ENCODE measurements at regions not wholly inside any gene's neighbourhood (a gene's known extent, or its start where the extent isn't known, plus 50 kb on each side); places are given as distances from the start of the nearest gene placed in this dataset.
"Not testable (repeated sequence)": the region's sequence is repeated elsewhere in the genome, so short reads cannot be mapped to it uniquely, and the experiment has no call there.

- Histone ChIP-seq H3K27me3 (peaks cover 0 to 30% of the 10 kb centered on the region in 2 donors), H3K27ac (no peak overlapping the region), H3K36me3 (no peaks in the 10 kb centered on the region), H3K9me3 (no peaks in the 10 kb centered on the region), H3K4me1 (no peaks in the 10 kb centered on the region), H3K4me3 (no peak overlapping the region)
- DNase-seq, result no peak
- intact Hi-C loops (cut with DNase I; ENCODE audit: low total_unique reads), result no loop called here
- no peak for TF ChIP-seq CTCF (IDR thresholded peaks at IDR 0.05)
Measured at GRCh38 chr14:104268295-104268694, 129.9 kb downstream of the KIF26A start.

DNA sequence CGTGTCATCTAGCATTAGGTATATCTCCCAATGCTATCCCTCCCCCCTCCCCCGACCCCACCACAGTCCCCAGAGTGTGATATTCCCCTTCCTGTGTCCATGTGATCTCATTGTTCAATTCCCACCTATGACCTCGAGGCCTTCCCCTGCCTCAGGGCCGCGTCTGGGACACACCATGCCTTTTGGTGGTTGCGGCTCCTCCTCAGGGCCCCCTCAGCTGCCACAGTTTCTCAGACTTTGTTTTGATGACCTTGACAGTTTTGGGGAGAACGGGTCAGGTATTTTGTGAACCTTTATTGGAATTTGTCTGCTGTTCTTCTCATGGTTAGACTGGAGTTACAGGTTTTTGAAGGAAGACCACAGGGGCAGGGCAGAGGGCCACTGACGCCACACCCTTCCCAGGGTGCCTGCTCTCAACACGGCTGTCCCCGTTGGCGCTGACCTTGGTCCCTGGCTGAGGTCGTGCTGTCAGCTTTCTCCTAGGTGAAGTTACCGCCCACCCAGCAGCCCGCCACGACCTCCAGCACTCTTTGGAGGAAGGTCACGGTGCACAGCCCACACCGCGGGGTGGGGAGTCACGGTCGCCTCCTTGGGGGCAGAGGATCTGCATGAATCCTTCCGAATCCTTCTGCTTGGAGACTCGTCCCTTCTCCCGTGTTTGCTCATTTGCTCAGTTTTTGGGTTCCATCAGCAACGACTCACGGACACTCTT, 130.5 kb downstream of the KIF26A start:
- peak in 1 of 2 donors; percentile 40 for DNase-seq
- H3K27me3 ChIP-seq, result peaks cover 0 to 25% of the 10 kb centered on the region in 2 donors
- no peaks in the 10 kb centered on the region for H3K4me1 ChIP-seq
- TF ChIP-seq CTCF (IDR thresholded peaks at IDR 0.05), result no peak
- no peak overlapping the region for H3K27ac ChIP-seq
- H3K9me3 ChIP-seq, result no peaks in the 10 kb centered on the region
- H3K4me3 ChIP-seq, result no peak overlapping the region
- intact Hi-C loops (cut with DNase I; ENCODE audit: low total_unique reads), result no loop called here
- H3K36me3 ChIP-seq, result no peaks in the 10 kb centered on the region

DNA sequence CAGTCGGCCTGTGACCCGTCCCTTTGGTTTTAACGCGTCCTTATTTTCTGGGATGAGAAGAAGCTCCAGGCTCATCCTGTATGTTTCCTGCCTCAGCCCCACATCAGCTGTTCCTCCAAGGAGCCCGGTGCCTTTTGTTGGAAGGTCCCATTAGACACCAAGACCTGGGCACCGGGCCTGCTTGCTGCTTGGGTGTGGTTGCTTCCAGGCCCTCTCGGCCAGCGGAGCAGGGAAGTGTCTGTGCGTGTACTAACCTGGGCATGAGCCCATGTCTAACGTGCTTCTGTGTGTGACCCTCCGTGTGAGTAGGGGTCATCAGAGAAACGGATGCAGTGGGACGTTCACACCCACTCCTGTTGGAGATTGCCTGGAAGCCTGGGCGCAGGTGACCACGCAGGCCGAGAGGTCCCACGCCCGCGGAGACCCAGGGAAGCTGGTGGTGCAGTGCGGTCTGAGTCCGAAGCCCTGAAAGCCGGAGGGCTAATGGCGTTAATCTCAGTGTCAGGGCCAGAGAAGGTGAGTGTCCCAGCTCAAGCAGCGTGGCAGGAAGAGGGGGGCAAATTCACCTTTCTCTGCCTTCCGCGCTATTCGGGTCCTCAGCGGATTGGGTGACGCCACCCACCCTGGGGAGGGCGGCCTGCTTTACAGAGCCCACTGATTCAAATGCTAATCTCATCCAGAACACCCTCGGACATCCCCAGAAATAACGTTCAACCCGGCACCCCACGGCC, 131.3 kb downstream of the KIF26A start:
- H3K4me3 ChIP-seq; H3K27ac ChIP-seq; intact Hi-C loops (cut with DNase I; ENCODE audit: low total_unique reads); H3K36me3 ChIP-seq; H3K9me3 ChIP-seq; H3K4me1 ChIP-seq: not testable (repeated sequence)
- H3K27me3 ChIP-seq, result peaks cover 0 to 27% of the 10 kb centered on the region in 2 donors
- DNase-seq, result peak in 1 of 2 donors; percentile 57

DNA sequence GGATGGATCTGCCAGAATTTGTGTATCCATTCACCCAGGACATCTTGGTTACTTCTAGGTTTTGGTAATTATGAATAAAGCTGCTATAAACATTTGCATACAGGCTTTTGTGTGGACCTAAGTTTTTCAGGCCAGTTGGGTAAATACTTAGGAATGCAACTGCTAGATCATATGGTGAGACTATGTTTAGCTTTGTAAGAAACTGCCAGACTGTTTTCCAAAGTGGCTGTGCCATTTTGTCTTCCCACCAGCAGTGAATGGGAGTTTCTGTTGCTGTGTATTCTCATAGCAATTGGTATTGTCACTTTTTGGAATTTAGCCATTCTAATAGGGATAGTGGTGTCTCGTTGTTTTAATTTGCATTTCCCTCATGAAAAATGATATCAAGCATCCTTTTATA, 133.0 kb downstream of the KIF26A start:
- Histone ChIP-seq H3K27me3 (peaks cover 0 to 28% of the 10 kb centered on the region in 2 donors), H3K4me1 (peaks cover 0 to 7% (median 0%) of the 10 kb centered on the region in 4 donors), H3K4me3 (no peak overlapping the region), H3K9me3 (no peaks in the 10 kb centered on the region), H3K27ac (no peak overlapping the region), H3K36me3 (no peaks in the 10 kb centered on the region)
- TF ChIP-seq CTCF (IDR thresholded peaks at IDR 0.05), result no peak
- DNase-seq, result no peak
- intact Hi-C loops (cut with DNase I; ENCODE audit: low total_unique reads), result no loop called here

- no peak overlapping the region for H3K4me3 ChIP-seq
- H3K4me1 ChIP-seq, result peaks cover 0 to 7% (median 0%) of the 10 kb centered on the region in 4 donors
- no peak overlapping the region for H3K27ac ChIP-seq
- peaks cover 0 to 48% of the 10 kb centered on the region in 2 donors for H3K27me3 ChIP-seq
- H3K9me3 ChIP-seq, result no peaks in the 10 kb centered on the region
- intact Hi-C loops (cut with DNase I; ENCODE audit: low total_unique reads), result no loop called here
- H3K36me3 ChIP-seq, result no peaks in the 10 kb centered on the region
- DNase-seq, result no peak
- TF ChIP-seq CTCF (IDR thresholded peaks at IDR 0.05), result no peak
Measured at GRCh38 chr14:104274806-104275205, 136.4 kb downstream of the KIF26A start.

All from tibial artery (tissue), 4 donors.